GM23338 (cell line): ENCODE measurements at regions not wholly inside any gene's neighbourhood (a gene's known extent, or its start where the extent isn't known, plus 50 kb on each side); places are given as distances from the start of the nearest gene placed in this dataset.

Experiments used
- ATAC-seq: fragments of 200-7000 bp; cut with Tn5 transposase; 3 replicates; pipeline ENCODE4 v1.9.1; 2020
- DNase-seq: peaks from one replicate; pipeline ENCODE4 v3.0.0-alpha.2; 2015; ENCODE audit warnings: low spot score
- H2AFZ ChIP-seq: fragments of 200-600 bp; sonication (generic); 2 replicates; pipeline ENCODE4 v1.8.0; 2016; ENCODE audit warnings: antibody characterized with exemption, mild to moderate bottlenecking, moderate library complexity
- H3F3A ChIP-seq: fragments of 200-600 bp; sonication (generic); replicated peaks from 2 replicates; pipeline ENCODE4 v1.8.0; 2017; ENCODE audit warnings: antibody characterized with exemption, mixed run types, low read depth
- H3K27ac ChIP-seq: fragments of 200-600 bp; sonication (generic); 2 replicates; pipeline ENCODE4 v1.6.1; 2016; ENCODE audit warnings: low read depth
- H3K27me3 ChIP-seq: fragments of 200-600 bp; sonication (generic); 2 replicates; pipeline ENCODE4 v1.8.0; 2016; ENCODE audit warnings: mild to moderate bottlenecking, mixed run types, moderate library complexity; ENCODE audit not compliant: insufficient read depth
- H3K36me3 ChIP-seq: fragments of 200-600 bp; sonication (generic); 2 replicates; pipeline ENCODE4 v1.8.0; 2016; ENCODE audit warnings: mild to moderate bottlenecking; ENCODE audit not compliant: insufficient read depth
- H3K4me1 ChIP-seq: fragments of 200-600 bp; sonication (generic); 2 replicates; pipeline ENCODE4 v1.8.0; 2016; ENCODE audit warnings: mild to moderate bottlenecking, moderate library complexity; ENCODE audit not compliant: insufficient read depth
- H3K4me2 ChIP-seq: fragments of 200-600 bp; sonication (generic); 2 replicates; pipeline ENCODE4 v1.7.1; 2017; ENCODE audit warnings: mixed run types
- H3K4me3 ChIP-seq: fragments of 200-600 bp; sonication (generic); 2 replicates; pipeline ENCODE4 v1.6.1; 2016; ENCODE audit warnings: mixed run types
- H3K79me2 ChIP-seq: fragments of 200-600 bp; sonication (generic); replicated peaks from 2 replicates; pipeline ENCODE4 v1.8.0; 2017; ENCODE audit warnings: mild to moderate bottlenecking; ENCODE audit not compliant: insufficient read depth
- H3K9me2 ChIP-seq: fragments of 200-600 bp; sonication (generic); 2 replicates; pipeline ENCODE4 v1.8.0; 2017; ENCODE audit not compliant: insufficient read depth
- H4K20me1 ChIP-seq: fragments of 200-600 bp; sonication (generic); replicated peaks from 2 replicates; pipeline ENCODE4 v1.8.0; 2017; ENCODE audit warnings: mild to moderate bottlenecking; ENCODE audit not compliant: insufficient read depth
- H3K27ac Mint-ChIP-seq: 2 replicates; pipeline ENCODE4 v1.8.0; 2020; ENCODE audit warnings: inconsistent platforms, mild to moderate bottlenecking, moderate library complexity, mixed read lengths
- H3K27me3 Mint-ChIP-seq: 3 replicates; pipeline ENCODE4 v1.8.0; 2022; ENCODE audit warnings: low read depth, mild to moderate bottlenecking, moderate library complexity, mixed read lengths, inconsistent platforms; ENCODE audit not compliant: insufficient read depth, poor library complexity
- H3K36me3 Mint-ChIP-seq: 3 replicates; pipeline ENCODE4 v1.8.0; 2021; ENCODE audit warnings: low read depth, mild to moderate bottlenecking, inconsistent platforms, moderate library complexity, mixed read lengths
- H3K4me1 Mint-ChIP-seq: 3 replicates; pipeline ENCODE4 v1.8.0; 2020; ENCODE audit warnings: mild to moderate bottlenecking, inconsistent platforms, mixed read lengths
- H3K4me3 Mint-ChIP-seq: 3 replicates; pipeline ENCODE4 v1.8.0; 2021; ENCODE audit warnings: moderate library complexity, mild to moderate bottlenecking, inconsistent platforms, mixed read lengths
- H3K9me3 Mint-ChIP-seq: 3 replicates; pipeline ENCODE4 v1.8.0; 2020; ENCODE audit warnings: moderate library complexity, mild to moderate bottlenecking, inconsistent platforms, mixed read lengths
- CREB1 ChIP-seq: fragments of 250-450 bp; sonication (Bioruptor Pico); IDR thresholded peaks from 2 replicates; pipeline ENCODE4 v1.5.0; 2020; ENCODE audit warnings: low read depth, mild to moderate bottlenecking, moderate library complexity
- CTCF ChIP-seq, 2 experiments: fragments of 200-600 bp in 1 of 2; sonication (generic) in 1 of 2; conservative IDR thresholded peaks; 2 replicates each; pipeline versions ENCODE4 v1.5.1 to v1.6.1; 2016 to 2017; ENCODE audit warnings: antibody characterized with exemption in 2 of 2, low read depth in 2 of 2, mild to moderate bottlenecking in 2 of 2, moderate library complexity in 1 of 2
- ETS1 ChIP-seq: IDR thresholded peaks from 2 replicates; pipeline ENCODE4 v1.6.1; 2016; ENCODE audit warnings: antibody characterized with exemption
- EZH2phosphoT487 ChIP-seq: fragments of 200-600 bp; sonication (generic); IDR thresholded peaks from one replicate; pipeline ENCODE4 v1.8.1; 2018; ENCODE audit warnings: antibody characterized with exemption; ENCODE audit not compliant: unreplicated experiment
- JUNB ChIP-seq: IDR thresholded peaks from one replicate; pipeline ENCODE4 v1.6.1; 2016; ENCODE audit warnings: antibody characterized with exemption; ENCODE audit not compliant: unreplicated experiment
- POLR2AphosphoS5 ChIP-seq: IDR thresholded peaks from 2 replicates; pipeline ENCODE4 v1.6.1; 2016; ENCODE audit warnings: antibody characterized with exemption, low read depth
- ZNF114 ChIP-seq: fragments of 250-450 bp; sonication (Bioruptor Pico); IDR thresholded peaks from 2 replicates; pipeline ENCODE4 v1.5.0; 2020; ENCODE audit warnings: mild to moderate bottlenecking, moderate library complexity
- ZNF331 ChIP-seq: fragments of 250-450 bp; sonication (Bioruptor Pico); IDR thresholded peaks from 2 replicates; pipeline ENCODE4 v1.5.0; 2020; ENCODE audit warnings: low read depth, mild to moderate bottlenecking, moderate library complexity
- TF ChIP-seq, protein P1 (sequence below): IDR thresholded peaks from one replicate; pipeline ENCODE4 v1.6.1; 2018; ENCODE audit warnings: antibody characterized with exemption; ENCODE audit not compliant: unreplicated experiment

DNA sequence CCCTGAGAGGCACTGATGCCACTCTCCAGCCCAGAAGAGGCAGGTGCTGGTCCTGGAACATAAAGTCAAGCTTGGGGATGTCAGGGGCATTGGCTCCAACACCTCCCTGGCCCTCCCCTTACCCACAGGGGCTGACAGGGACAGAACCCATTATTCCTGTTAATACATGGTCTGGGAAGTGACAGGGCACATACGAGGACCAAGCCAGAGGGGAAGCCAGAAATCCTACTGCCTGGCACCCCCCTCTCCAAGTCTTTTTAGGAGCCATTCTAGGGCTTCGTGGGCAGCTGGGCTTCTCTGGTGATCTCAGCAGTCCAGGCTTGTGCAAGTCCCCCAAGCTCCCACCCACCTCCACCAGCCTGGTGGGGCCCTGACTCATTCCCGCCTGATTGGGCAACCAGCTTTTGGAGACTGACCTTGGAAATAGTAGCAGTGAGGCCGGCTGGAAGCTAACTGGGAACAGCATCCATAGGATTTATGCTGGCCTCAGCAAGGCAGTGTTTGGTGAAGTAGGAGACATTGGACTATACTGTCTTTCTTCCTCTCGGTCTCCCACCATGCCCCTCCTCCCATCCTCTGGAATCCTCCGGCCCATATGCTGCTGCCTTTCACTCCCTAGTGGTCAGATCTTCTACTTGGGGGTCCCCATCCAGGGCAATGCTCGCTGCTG, 86.4 kb upstream of the HK2 start:
- Histone ChIP-seq H3K79me2 (no peaks in the 10 kb centered on the region), H2AFZ (no peak overlapping the region), H3K4me3 (no peak overlapping the region), H4K20me1 (no peaks in the 10 kb centered on the region), H3K4me2 (no peak overlapping the region), H3K27ac (no peak overlapping the region), H3F3A (no peaks in the 10 kb centered on the region), H3K4me1 (no peaks in the 10 kb centered on the region), H3K9me2 (0 out of 2 replicates have a peak, but pooled peaks cover 5% of the 10 kb centered on the region), H3K27me3 (no peaks in the 10 kb centered on the region), H3K36me3 (no peaks in the 10 kb centered on the region)
- TF ChIP-seq EZH2phosphoT487 (no peak), CTCF (conservative IDR thresholded peaks at IDR 0.05; ENCODE audit: low read depth in 2 of 2) (no peak), POLR2AphosphoS5 (no peak), ZNF331 (no peak), CREB1 (CRISPR knock-in tag) (no peak)
- peaks cover 6% of the 10 kb centered on the region for H3K4me1 Mint-ChIP-seq
- DNase-seq, result no peak
- no peaks in the 10 kb centered on the region for H3K9me3 Mint-ChIP-seq
- no peak overlapping the region for H3K4me3 Mint-ChIP-seq
- peaks cover 16% of the 10 kb centered on the region for H3K27me3 Mint-ChIP-seq
- no peak for ATAC-seq
- no peak overlapping the region for H3K27ac Mint-ChIP-seq
- H3K36me3 Mint-ChIP-seq, result no peaks in the 10 kb centered on the region

GRCh38 chr2:74748665-74749064, 85.3 kb upstream of the HK2 start:
- ATAC-seq, result no peak
- no peaks in the 10 kb centered on the region for H3K27me3 ChIP-seq
- Mint-ChIP-seq H3K27me3 (peaks cover 16% of the 10 kb centered on the region), H3K4me1 (peaks cover 6% of the 10 kb centered on the region), H3K36me3 (no peaks in the 10 kb centered on the region), H3K4me3 (no peak overlapping the region), H3K27ac (no peak overlapping the region), H3K9me3 (no peaks in the 10 kb centered on the region)
- no peaks in the 10 kb centered on the region for H3F3A ChIP-seq
- no peak overlapping the region for H2AFZ ChIP-seq
- no peaks in the 10 kb centered on the region for H3K36me3 ChIP-seq
- H3K4me2 ChIP-seq, result no peak overlapping the region
- H4K20me1 ChIP-seq, result no peaks in the 10 kb centered on the region
- H3K27ac ChIP-seq, result no peak overlapping the region
- no peak overlapping the region for H3K4me3 ChIP-seq
- DNase-seq, result no peak
- H3K9me2 ChIP-seq, result 0 out of 2 replicates have a peak, but pooled peaks cover 5% of the 10 kb centered on the region
- no peaks in the 10 kb centered on the region for H3K79me2 ChIP-seq
- no peaks in the 10 kb centered on the region for H3K4me1 ChIP-seq
- no peak for TF ChIP-seq POLR2AphosphoS5
- no peak for TF ChIP-seq ZNF331
- TF ChIP-seq ETS1, result no peak
- TF ChIP-seq ZNF114 (CRISPR knock-in tag), result no peak
- no peak for TF ChIP-seq JUNB
- TF ChIP-seq, protein P1, sequence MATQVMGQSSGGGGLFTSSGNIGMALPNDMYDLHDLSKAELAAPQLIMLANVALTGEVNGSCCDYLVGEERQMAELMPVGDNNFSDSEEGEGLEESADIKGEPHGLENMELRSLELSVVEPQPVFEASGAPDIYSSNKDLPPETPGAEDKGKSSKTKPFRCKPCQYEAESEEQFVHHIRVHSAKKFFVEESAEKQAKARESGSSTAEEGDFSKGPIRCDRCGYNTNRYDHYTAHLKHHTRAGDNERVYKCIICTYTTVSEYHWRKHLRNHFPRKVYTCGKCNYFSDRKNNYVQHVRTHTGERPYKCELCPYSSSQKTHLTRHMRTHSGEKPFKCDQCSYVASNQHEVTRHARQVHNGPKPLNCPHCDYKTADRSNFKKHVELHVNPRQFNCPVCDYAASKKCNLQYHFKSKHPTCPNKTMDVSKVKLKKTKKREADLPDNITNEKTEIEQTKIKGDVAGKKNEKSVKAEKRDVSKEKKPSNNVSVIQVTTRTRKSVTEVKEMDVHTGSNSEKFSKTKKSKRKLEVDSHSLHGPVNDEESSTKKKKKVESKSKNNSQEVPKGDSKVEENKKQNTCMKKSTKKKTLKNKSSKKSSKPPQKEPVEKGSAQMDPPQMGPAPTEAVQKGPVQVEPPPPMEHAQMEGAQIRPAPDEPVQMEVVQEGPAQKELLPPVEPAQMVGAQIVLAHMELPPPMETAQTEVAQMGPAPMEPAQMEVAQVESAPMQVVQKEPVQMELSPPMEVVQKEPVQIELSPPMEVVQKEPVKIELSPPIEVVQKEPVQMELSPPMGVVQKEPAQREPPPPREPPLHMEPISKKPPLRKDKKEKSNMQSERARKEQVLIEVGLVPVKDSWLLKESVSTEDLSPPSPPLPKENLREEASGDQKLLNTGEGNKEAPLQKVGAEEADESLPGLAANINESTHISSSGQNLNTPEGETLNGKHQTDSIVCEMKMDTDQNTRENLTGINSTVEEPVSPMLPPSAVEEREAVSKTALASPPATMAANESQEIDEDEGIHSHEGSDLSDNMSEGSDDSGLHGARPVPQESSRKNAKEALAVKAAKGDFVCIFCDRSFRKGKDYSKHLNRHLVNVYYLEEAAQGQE, result no peak
